Osteocyte (in vitro differentiated cells): ENCODE measurements at regions not wholly inside any gene's neighbourhood (a gene's known extent, or its start where the extent isn't known, plus 50 kb on each side); places are given as distances from the start of the nearest gene placed in this dataset.
A peak's percentile ranks its signal among the peaks of the same experiment; 100 is the strongest.

ENCODE experiments used
- DNase-seq: peaks from one replicate; pipeline ENCODE4 v3.0.0; 2021; ENCODE audit warnings: mixed read lengths; ENCODE audit not compliant: unreplicated experiment; ENCODE audit errors: extremely low spot score
- H3K27ac Mint-ChIP-seq: one replicate; pipeline ENCODE4 v1.8.0; 2021; ENCODE audit warnings: mild to moderate bottlenecking, mixed read lengths; ENCODE audit not compliant: unreplicated experiment
- H3K27me3 Mint-ChIP-seq: one replicate; pipeline ENCODE4 v1.8.0; 2021; ENCODE audit warnings: mixed read lengths; ENCODE audit not compliant: unreplicated experiment
- H3K36me3 Mint-ChIP-seq: one replicate; pipeline ENCODE4 v1.8.0; 2021; ENCODE audit warnings: mixed read lengths; ENCODE audit not compliant: unreplicated experiment
- H3K4me1 Mint-ChIP-seq: one replicate; pipeline ENCODE4 v1.8.0; 2021; ENCODE audit warnings: mixed read lengths; ENCODE audit not compliant: unreplicated experiment
- H3K4me3 Mint-ChIP-seq: one replicate; pipeline ENCODE4 v1.8.0; 2021; ENCODE audit warnings: mild to moderate bottlenecking, moderate library complexity, mixed read lengths; ENCODE audit not compliant: unreplicated experiment
- H3K9me3 Mint-ChIP-seq: one replicate; pipeline ENCODE4 v1.8.0; 2021; ENCODE audit warnings: mixed read lengths; ENCODE audit not compliant: unreplicated experiment
- CTCF ChIP-seq: fragments of 200-600 bp; sonication (generic); IDR thresholded peaks from 2 replicates; pipeline ENCODE4 v1.5.0; 2021; ENCODE audit warnings: antibody characterized with exemption, mild to moderate bottlenecking, moderate library complexity

- peaks cover 6% of the 10 kb centered on the region for H3K27me3 Mint-ChIP-seq
- no peaks in the 10 kb centered on the region for H3K9me3 Mint-ChIP-seq
- H3K36me3 Mint-ChIP-seq, result no peaks in the 10 kb centered on the region
- peak; percentile 42 for TF ChIP-seq CTCF
- H3K4me1 Mint-ChIP-seq, result no peaks in the 10 kb centered on the region
- DNase-seq, result no peak
- no peak overlapping the region for H3K27ac Mint-ChIP-seq
- no peak overlapping the region for H3K4me3 Mint-ChIP-seq
Observed at GRCh38 chr1:105027838-105028471, 1278.3 kb downstream of the AMY1C start.

- H3K27me3 Mint-ChIP-seq, result no peaks in the 10 kb centered on the region
- H3K9me3 Mint-ChIP-seq, result no peaks in the 10 kb centered on the region
- H3K4me3 Mint-ChIP-seq, result no peak overlapping the region
- no peak overlapping the region for H3K27ac Mint-ChIP-seq
- no peaks in the 10 kb centered on the region for H3K36me3 Mint-ChIP-seq
- H3K4me1 Mint-ChIP-seq, result peaks cover 3% of the 10 kb centered on the region
- no peak for TF ChIP-seq CTCF
- no peak for DNase-seq
Observed at GRCh38 chr1:105072446-105072845, 1322.7 kb downstream of the AMY1C start.

GRCh38 chr1:105072850-105073249 lies 1323.2 kb downstream of the AMY1C start:
- Mint-ChIP-seq H3K27me3 (no peaks in the 10 kb centered on the region), H3K27ac (no peak overlapping the region), H3K4me1 (peaks cover 3% of the 10 kb centered on the region), H3K36me3 (no peaks in the 10 kb centered on the region), H3K9me3 (no peaks in the 10 kb centered on the region), H3K4me3 (no peak overlapping the region)
- DNase-seq, result no peak
- no peak for TF ChIP-seq CTCF

- no peaks in the 10 kb centered on the region for H3K27me3 Mint-ChIP-seq
- TF ChIP-seq CTCF, result no peak
- no peak overlapping the region for H3K27ac Mint-ChIP-seq
- no peaks in the 10 kb centered on the region for H3K36me3 Mint-ChIP-seq
- no peaks in the 10 kb centered on the region for H3K9me3 Mint-ChIP-seq
- no peak for DNase-seq
- no peak overlapping the region for H3K4me3 Mint-ChIP-seq
- no peaks in the 10 kb centered on the region for H3K4me1 Mint-ChIP-seq
Observed at GRCh38 chr1:105073660-105074059, 1324.0 kb downstream of the AMY1C start.

GRCh38 chr1:105083611-105084010 lies 1333.9 kb downstream of the AMY1C start:
- Mint-ChIP-seq H3K36me3 (no peaks in the 10 kb centered on the region), H3K27me3 (no peaks in the 10 kb centered on the region), H3K4me1 (no peaks in the 10 kb centered on the region), H3K9me3 (no peaks in the 10 kb centered on the region), H3K4me3 (no peak overlapping the region), H3K27ac (no peak overlapping the region)
- TF ChIP-seq CTCF, result no peak
- DNase-seq, result no peak
